22Rv1 (cell line): ENCODE measurements at regions not wholly inside any gene's neighbourhood (a gene's known extent, or its start where the extent isn't known, plus 50 kb on each side); places are given as distances from the start of the nearest gene placed in this dataset.

Experiments
- H3K27ac ChIP-seq: fragments of 450-650 bp; 2 replicates; pipeline ENCODE4 v1.5.1; 2017
- CTCF ChIP-seq: fragments of 450-650 bp; IDR thresholded peaks from 2 replicates; pipeline ENCODE4 v1.5.1; 2017; ENCODE audit warnings: mild to moderate bottlenecking
- ZFX ChIP-seq: fragments of 450-650 bp; IDR thresholded peaks from 2 replicates; pipeline ENCODE4 v1.6.1; 2017; ENCODE audit warnings: antibody characterized with exemption, borderline replicate concordance

- TF ChIP-seq CTCF (no peak), ZFX (no peak)
These were observed 269.4 kb downstream of the CDH19 start for GRCh38 chr18:66334534-66334933.

GRCh38 chr18:66329716-66330115, 274.2 kb downstream of the CDH19 start:
- no peak overlapping the region for H3K27ac ChIP-seq
- no peak for TF ChIP-seq ZFX
- TF ChIP-seq CTCF = no peak

More at GRCh38 chr18:66334534-66334933, 269.4 kb downstream of the CDH19 start:
- no peak overlapping the region for H3K27ac ChIP-seq

- H3K27ac ChIP-seq = no peak overlapping the region
- TF ChIP-seq ZFX (no peak), CTCF (no peak)
These were observed 275.5 kb downstream of the CDH19 start for GRCh38 chr18:66328296-66328878.

GRCh38 chr18:66325251-66325650, 278.6 kb downstream of the CDH19 start:
- no peak for TF ChIP-seq ZFX
- no peak for TF ChIP-seq CTCF
- no peak overlapping the region for H3K27ac ChIP-seq

GRCh38 chr18:66324616-66325015, 279.3 kb downstream of the CDH19 start:
- TF ChIP-seq ZFX (no peak), CTCF (no peak)
- H3K27ac ChIP-seq = no peak overlapping the region

GRCh38 chr18:66317243-66318090, 286.4 kb downstream of the CDH19 start:
- no peak for TF ChIP-seq CTCF
- no peak for TF ChIP-seq ZFX
- H3K27ac ChIP-seq = no peak overlapping the region

GRCh38 chr18:66316701-66317100, 287.2 kb downstream of the CDH19 start:
- H3K27ac ChIP-seq = no peak overlapping the region
- TF ChIP-seq CTCF = no peak
- TF ChIP-seq ZFX = no peak
